HG03280 (cell line): ENCODE measurements at regions not wholly inside any gene's neighbourhood (a gene's known extent, or its start where the extent isn't known, plus 50 kb on each side); places are given as distances from the start of the nearest gene placed in this dataset.

Experiments used
- ATAC-seq: cut with Tn5 transposase; IDR thresholded peaks from one replicate; pipeline ENCODE4 v1.9.1; 2021; ENCODE audit warnings: mild to moderate bottlenecking, moderate library complexity; ENCODE audit not compliant: unreplicated experiment

- ATAC-seq = no peak
These were observed 76.6 kb upstream of the LMO1 start for GRCh38 chr11:8340296-8340695.

- ATAC-seq = no peak
These were observed 75.9 kb upstream of the LMO1 start for GRCh38 chr11:8339592-8340022.

DNA sequence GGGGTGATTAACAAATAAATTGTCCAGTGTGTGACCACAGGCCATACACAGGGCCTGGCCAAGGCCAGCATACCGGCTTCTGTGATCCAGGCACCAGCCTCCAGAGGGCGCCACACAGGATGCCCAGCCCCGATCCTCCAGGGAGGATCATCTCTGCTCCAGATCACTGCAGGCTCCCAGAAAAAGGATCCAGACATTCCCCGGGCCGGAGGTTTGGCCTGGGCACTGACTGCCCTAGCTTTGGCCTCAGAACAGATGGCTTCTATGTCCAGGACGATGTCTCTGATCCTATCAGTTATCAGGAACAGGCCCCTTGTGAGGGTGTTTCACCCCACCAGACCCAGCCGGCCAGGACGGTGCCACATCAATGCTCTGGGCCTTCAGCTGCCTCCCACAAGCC, 74.5 kb upstream of the LMO1 start:
- no peak for ATAC-seq

GRCh38 chr11:8337130-8337795, 73.6 kb upstream of the LMO1 start:
- ATAC-seq = no peak

DNA sequence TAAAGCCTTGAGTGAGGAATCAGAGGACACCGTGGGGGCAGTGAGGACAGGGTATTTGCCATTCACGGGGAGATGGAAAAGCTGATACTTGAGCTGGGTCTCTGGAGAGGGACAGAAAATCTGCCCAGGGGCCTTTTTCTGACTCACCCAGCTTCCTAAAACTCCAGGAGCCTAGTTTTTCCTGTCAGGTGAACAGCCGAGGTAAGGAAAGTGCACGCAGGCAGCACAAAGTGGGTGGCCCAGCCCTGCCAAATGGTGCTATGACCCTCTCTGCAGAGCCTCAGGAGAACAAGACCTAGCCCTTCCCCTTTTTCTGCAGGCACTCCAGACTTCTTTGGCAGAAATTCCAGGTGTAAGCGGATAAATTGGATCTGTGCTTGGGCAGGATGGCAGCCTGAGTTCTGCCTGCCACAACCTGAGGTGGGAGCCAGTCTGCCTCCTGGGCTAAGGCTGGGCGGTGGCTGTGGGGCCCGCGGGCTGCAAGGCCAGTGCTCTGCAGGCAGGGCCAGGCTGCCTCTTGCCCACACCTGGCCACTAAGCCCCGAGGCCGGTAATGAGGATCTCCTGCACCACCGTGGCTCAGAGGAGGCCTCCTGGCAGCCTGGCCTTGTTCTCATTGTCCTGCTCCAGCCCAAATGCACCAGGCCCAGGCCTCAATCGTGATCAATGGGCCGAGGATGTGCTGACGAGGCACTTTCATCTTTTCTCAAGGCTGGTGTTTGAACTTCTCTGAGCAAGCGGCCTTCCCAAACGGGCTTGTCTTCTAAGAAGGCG, 72.9 kb upstream of the LMO1 start:
- no peak for ATAC-seq

DNA sequence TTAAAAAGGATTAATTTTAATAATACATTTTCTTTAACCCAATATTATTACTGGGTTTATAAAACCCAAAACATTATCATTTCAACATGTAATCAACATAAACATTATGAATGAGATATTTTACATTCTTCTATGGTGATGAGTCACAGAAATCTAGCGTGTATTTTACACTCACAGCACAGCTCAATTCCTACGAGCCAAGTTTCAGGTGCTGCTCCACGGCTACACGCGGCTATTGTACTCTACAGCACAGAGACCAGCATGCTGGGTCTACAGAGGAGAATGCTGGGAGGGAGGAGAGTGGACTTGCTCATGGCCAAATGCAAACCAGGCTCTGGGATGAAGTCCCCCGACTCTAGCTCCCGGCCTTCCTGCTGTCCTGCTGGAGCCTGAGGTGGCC, 72.0 kb upstream of the LMO1 start:
- ATAC-seq = no peak

- ATAC-seq = no peak
These were observed 71.5 kb upstream of the LMO1 start for GRCh38 chr11:8335186-8335585.

DNA sequence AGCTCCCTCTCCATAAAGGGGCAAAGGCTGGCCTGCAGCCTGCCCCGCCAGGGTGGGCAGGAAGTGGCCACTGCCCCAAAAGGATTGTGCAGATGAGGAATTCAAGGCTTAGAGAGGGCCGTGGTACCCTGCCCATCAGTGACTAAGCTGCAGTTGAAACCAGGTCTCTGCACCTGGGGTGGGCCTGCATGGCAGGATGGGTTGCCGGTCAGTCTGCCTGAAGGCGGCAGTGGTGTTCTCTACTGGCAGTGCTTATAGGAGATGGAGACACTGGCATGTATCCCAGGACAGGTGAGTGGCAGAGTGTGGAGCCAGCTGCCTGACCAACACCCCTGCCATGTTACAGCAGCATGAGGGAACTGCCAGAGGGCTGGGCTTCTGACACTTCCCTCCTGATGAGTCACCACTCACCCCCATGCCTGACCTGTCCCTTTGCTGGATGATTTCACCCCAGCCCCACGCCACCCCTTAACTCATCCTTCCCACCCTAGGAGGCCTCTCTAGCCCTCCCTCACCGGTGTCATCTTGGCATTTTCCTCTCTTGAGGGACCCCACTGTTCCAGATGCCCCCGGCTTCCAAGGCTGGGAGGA, 70.2 kb upstream of the LMO1 start:
- ATAC-seq = no peak

- ATAC-seq = no peak
These were observed 69.7 kb upstream of the LMO1 start for GRCh38 chr11:8333376-8333775.

- ATAC-seq = no peak
These were observed 69.2 kb upstream of the LMO1 start for GRCh38 chr11:8332891-8333290.

DNA sequence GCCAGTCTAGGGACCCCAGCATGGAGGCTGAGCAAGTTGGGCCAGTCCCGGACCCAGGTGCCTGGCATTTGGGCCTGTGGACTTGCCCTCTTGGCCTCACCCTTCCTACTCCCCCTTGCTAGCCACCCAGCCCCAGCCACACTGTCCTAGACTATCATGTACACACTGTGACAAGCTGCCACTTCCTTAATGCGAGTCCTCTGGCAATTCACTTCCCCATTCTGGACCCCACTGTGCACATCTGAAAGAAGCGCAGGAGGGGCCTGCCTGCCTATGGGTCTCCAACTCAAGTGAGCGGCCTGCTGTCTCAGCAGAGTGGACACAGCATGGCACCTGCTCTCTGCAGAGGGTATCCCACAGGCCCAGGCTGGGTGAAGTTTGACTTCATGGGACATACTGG, 68.5 kb upstream of the LMO1 start:
- ATAC-seq = no peak

DNA sequence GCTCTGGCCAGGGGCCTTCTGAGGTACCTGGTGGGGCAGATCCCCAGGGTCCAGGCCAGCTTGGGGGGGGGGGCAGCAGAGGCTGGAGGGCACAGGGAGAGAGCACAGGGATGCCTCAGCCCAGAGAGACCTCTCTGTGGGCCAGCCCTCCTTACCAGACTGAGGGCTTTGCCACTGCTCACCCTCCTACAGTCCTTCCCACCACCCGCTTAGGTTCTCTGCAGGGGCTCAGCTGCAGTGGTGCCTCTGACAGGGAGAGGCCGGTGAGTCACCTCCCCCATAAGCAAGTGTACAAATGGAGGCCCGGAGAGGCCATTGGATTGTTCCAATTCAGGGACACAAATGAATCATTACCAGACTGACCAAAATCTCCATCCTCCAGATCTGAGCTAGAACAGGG, 68.1 kb upstream of the LMO1 start:
- ATAC-seq = no peak

- no peak for ATAC-seq
These were observed 67.2 kb upstream of the LMO1 start for GRCh38 chr11:8330896-8331295.

DNA sequence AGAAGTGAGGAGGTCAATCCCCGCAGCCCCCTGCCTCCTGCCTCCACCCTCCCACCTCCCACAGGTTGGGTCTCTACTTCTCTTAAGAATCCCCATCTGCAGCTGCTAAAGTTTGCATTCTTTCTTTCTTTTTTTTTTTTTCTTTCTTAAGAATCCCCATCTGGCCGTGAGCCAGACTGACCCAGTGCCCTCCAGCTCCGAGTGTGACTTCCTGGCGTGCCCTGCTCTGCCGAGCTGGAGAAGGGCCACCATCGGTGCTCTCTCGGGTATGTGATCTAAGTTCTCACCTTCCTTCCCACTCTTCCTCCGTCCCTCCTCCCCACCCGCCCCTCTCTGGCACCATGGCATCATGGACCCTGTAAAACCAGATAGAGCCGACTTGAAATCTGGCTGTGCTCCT, 66.7 kb upstream of the LMO1 start:
- ATAC-seq = no peak

- no peak for ATAC-seq
These were observed 66.2 kb upstream of the LMO1 start for GRCh38 chr11:8329847-8330361.

DNA sequence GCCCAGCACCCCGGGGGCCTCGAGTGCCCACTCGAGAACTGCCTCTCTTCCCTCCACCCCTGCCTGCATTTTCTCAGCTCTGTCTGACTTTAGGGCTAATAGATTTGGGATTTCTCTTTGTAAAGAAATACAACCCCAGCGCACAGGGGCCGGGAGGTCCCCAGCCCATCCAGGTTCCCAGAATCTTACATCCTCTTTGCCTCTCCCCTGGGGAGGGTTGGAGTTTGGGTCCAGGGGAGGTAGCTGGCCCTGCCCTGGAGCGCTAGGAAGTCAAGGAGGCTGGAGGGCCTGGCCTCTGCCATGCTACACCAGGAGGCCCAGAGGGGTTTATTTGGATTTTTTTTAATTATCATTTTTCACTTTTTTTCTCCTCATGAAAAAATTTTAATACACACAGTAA, 65.7 kb upstream of the LMO1 start:
- ATAC-seq = no peak

GRCh38 chr11:8328848-8329330, 65.2 kb upstream of the LMO1 start:
- ATAC-seq = peak; percentile 52

DNA sequence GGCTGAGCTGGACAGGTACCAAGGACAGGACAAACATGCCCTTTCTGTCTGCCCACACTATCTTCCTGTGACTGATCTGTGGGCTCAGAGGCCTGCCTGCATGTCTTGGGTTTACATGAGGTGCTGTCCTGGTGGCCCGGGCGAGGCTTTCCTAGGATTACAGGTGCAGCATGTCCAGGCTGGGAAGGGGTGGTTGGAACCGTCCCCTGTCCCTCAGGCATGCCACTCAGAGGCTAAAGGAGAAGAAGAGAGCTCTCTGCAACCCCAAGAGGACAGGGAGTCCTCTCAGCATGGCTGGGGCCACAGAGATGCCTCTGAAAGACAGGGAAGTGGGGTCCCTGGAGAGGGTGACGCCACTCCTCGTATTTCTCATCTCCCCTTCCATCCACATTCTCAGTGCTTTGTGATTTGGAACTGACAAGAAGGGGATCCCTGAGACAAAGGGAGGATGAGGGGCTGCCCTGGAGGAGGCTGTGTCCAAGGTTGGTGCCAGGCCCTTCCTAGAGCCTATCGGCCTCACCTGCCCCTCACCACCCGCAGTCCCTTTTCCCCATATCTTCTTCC, 64.6 kb upstream of the LMO1 start:
- peak; percentile 3 for ATAC-seq

- peak; percentile 62 for ATAC-seq
These were observed 64.1 kb upstream of the LMO1 start for GRCh38 chr11:8327761-8328192.

DNA sequence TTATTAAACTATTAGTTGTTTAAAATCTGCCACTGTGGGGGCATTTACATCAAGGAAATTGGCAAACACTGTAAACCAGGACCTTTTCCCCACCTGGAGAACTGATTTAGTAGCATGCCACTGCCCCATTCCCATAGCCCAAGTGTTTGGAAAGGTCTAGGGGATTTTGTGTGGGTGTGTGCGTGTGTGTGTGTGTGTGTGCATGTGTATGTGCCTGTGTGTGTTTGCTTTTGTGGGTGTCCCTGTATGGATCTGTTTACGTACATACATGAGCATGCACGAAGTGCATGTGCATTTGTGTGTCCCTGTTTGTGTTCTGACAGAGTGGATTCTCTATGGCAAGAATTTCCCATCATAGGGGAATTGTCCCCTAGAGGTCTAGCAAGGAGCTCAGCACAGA, 62.7 kb upstream of the LMO1 start:
- ATAC-seq = no peak

DNA sequence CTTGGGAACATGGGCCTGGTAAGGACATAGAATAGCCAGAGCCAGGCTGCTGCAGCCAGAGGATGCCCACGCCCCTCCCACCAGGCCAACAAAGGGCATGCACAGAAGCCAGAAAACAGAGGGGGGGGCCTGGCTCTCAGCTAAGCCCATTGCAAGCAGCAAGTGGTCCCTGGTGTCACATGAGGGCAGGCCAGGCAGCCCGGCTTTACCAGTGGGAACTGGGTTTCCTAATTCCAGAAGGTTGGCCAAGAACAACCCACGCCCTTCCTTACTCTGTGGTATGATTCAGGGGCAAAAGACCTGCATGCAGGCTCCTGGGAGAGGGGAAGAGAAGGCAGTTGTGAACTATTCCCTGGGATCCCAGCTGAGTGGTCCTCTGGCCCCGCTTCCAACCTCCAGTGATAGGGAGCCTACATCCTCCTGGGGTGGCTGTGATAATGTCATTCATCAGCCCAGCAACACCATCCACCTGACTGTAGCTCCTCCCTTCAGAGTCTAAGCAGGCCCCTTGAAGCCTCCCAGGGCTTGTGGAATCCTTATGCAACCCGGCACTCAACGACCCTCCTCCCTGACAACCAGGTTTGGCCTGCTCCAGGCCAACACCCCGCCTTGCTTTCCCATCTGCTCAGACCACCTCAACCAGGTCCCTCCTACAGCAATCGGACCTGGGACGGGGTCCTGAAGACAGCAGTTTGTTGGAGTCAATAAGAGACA, 62.1 kb upstream of the LMO1 start:
- ATAC-seq = no peak
